ENCODE measurements at regions not wholly inside any gene's neighbourhood (a gene's known extent, or its start where the extent isn't known, plus 50 kb on each side); places are given as distances from the start of the nearest gene placed in this dataset.
"Not testable (repeated sequence)": the region's sequence is repeated elsewhere in the genome, so short reads cannot be mapped to it uniquely, and the experiment has no call there.

DNA sequence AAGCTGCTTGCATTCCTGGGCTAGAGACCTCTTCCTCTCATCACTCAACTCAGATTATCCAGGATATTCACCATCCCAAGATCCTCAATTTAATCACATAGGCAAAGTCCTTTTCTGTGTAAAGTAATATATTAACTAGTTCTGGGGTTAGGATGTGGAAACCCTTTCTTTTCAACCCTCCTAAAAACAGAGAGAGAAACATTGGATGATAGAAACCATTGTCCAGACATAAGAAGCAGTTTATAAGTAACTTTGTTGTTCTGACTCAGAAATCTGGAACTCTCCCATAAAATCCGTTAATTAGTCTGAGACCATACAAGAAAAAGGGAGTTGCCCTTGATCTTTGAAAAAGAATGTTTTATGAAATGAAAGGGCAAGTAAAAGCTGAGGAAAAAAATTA is 817.1 kb upstream of the CDH9 start:
- H3K4me3 ChIP-seq (ENCODE audit: low read depth, low read length) = no peak overlapping the region
- no peak for DNase-seq (ENCODE audit: low read depth)
- TF ChIP-seq, protein P1, sequence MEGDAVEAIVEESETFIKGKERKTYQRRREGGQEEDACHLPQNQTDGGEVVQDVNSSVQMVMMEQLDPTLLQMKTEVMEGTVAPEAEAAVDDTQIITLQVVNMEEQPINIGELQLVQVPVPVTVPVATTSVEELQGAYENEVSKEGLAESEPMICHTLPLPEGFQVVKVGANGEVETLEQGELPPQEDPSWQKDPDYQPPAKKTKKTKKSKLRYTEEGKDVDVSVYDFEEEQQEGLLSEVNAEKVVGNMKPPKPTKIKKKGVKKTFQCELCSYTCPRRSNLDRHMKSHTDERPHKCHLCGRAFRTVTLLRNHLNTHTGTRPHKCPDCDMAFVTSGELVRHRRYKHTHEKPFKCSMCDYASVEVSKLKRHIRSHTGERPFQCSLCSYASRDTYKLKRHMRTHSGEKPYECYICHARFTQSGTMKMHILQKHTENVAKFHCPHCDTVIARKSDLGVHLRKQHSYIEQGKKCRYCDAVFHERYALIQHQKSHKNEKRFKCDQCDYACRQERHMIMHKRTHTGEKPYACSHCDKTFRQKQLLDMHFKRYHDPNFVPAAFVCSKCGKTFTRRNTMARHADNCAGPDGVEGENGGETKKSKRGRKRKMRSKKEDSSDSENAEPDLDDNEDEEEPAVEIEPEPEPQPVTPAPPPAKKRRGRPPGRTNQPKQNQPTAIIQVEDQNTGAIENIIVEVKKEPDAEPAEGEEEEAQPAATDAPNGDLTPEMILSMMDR (IDR thresholded peaks at IDR 0.05; ENCODE audit: insufficient read depth, low read length) = no peak

DNA sequence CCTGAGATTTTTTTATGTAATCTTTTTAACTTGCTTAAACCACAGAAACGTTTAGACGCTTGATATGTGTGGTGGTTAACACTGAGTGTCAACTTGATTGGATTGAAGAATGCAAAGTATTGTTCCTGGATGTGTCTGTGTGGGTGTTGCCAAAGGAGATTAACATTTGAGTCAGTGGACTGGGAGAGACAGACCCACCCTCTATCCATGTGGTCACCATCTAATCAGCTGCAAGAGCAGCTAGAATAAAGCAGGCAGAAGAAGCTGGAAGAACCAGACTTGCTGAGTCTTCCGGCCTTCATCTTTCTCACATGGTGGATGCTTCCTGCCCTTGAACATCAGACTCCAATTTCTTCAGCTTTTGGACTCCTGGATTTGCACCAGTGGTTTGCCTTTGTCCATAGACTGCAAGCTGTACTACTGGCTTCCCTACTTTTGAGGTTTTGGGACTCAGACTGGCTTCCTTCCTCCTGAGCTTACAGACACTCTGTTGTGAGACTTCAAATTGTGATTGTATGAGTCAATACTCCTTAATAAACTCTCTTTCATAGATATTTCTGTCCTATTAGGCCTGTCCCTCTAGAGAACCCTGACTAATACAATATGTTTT is 816.0 kb upstream of the CDH9 start:
- H3K4me3 ChIP-seq (ENCODE audit: low read depth, low read length) = no peak overlapping the region
- no peak for DNase-seq (ENCODE audit: low read depth)
- TF ChIP-seq, protein P1 (IDR thresholded peaks at IDR 0.05; ENCODE audit: insufficient read depth, low read length) = no peak

- DNase-seq (ENCODE audit: low read depth) = no peak
- no peak overlapping the region for H3K4me3 ChIP-seq (ENCODE audit: low read depth, low read length)
- TF ChIP-seq, protein P1 (IDR thresholded peaks at IDR 0.05; ENCODE audit: insufficient read depth, low read length) = no peak
These were observed 806.9 kb upstream of the CDH9 start for GRCh38 chr5:27845248-27845647.

DNA sequence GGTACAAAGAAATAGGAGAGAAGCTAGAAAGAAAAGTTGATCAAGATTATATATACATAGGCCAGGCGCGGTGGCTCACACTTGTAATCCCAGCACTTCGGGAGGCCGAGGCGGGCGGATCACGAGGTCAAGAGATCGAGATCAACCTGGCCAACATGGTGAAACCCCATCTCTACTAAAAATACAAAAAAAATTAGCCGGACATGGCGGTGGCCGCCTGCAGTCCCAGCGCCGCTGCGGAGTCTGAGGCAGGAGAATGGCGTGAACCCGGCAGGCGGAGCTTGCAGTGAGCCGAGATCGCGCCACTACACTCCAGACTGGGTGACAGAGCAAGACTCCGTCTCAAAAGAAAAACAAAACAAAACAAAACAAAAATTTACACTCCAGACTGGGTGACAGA is 798.3 kb upstream of the CDH9 start:
- DNase-seq (ENCODE audit: low read depth); H3K4me3 ChIP-seq (ENCODE audit: low read depth, low read length): not testable (repeated sequence)

- no peak for DNase-seq (ENCODE audit: low read depth)
- no peak overlapping the region for H3K4me3 ChIP-seq (ENCODE audit: low read depth, low read length)
- TF ChIP-seq, protein P1 (IDR thresholded peaks at IDR 0.05; ENCODE audit: insufficient read depth, low read length) = no peak
These were observed 794.5 kb upstream of the CDH9 start for GRCh38 chr5:27832886-27833285.

DNA sequence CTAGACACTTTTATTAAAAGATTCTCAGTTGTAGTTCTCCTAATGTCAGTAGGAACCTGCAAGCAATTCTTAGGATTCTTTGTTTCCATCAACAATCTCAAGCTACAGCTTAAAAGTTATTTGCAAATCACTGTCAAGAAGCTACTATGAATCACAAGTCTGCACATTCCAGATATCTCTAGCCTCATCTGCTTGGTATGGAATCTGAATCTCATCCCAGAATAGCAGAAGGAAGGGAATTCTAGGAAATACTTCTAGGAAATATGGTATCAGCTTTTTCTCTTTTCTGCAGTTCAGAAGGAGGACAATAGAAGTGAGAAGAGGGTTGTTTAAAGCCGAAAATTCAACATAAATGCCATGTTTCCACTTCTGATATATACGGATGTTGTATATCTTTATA is 792.2 kb upstream of the CDH9 start:
- DNase-seq (ENCODE audit: low read depth) = peak; percentile 9
- no peak overlapping the region for H3K4me3 ChIP-seq (ENCODE audit: low read depth, low read length)
- TF ChIP-seq, protein P1 (IDR thresholded peaks at IDR 0.05; ENCODE audit: insufficient read depth, low read length) = no peak

- H3K4me3 ChIP-seq (ENCODE audit: low read depth, low read length) = no peak overlapping the region
- DNase-seq (ENCODE audit: low read depth) = no peak
- TF ChIP-seq, protein P1 (IDR thresholded peaks at IDR 0.05; ENCODE audit: insufficient read depth, low read length) = no peak
These were observed 783.3 kb upstream of the CDH9 start for GRCh38 chr5:27821681-27822080.
